GM04503 (cell line): ENCODE measurements at regions not wholly inside any gene's neighbourhood (a gene's known extent, or its start where the extent isn't known, plus 50 kb on each side); places are given as distances from the start of the nearest gene placed in this dataset.

Source experiments
- DNase-seq: peaks from one replicate; pipeline ENCODE4 v3.0.0-alpha.2; 2012; ENCODE audit warnings: low read depth

DNA sequence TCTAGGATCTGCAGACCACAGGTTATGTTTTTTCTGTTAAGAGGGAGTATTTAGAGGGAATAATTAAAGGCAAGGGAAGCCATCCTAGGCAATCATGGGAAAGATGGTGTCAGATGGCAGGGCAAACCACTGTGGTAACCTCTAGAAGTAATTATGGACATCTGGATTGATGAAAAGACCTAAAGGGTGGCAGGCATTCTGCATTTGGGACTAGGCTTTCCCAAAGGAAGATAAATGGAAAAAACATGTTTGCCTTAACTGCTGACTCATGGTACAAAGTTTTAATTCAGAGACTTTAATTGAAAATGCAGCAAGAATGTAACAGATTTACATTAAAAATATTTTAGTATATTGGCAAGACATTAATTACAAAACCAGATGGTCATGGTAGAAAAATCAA is 88.1 kb downstream of the TMEM30B start:
- no peak for DNase-seq

DNA sequence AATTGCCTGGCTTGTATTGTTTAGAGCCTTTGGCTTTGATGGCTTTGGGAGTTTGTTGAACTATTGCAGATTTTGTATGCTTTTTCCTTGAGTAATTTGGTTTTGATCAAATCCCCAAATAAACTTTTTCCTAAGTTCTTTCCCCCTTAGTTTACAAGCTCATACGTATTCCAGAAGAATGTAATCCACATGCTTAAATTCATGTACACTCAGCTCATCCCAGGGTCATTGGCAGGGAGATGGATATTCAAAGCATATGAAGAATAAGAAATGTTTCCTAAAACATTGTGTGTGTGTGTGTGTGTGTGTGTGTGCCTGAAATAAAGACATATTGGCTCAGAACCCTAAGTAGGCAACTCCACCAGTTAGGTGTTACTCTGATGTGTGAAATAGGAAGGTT is 89.4 kb downstream of the TMEM30B start:
- DNase-seq: no peak

DNA sequence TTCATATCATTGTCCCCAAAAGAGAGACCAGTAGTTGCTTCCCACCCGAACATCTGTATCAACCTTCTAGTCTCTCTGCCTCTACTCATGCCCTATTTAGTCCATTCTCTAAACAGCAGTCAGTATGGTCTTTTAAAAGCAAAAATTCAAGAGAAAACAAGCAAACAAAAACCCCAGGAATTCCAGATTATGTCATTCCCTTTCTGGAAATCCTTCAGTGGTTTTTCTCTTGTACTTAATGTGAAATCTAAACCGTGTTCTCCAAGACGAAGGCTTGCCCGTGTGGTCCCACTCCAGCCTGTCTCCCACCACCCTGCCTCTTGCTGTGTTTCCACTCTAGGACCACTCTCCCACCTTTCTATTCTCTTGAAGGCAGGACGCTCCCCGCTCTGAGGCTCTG is 90.8 kb downstream of the TMEM30B start:
- DNase-seq: no peak

DNA sequence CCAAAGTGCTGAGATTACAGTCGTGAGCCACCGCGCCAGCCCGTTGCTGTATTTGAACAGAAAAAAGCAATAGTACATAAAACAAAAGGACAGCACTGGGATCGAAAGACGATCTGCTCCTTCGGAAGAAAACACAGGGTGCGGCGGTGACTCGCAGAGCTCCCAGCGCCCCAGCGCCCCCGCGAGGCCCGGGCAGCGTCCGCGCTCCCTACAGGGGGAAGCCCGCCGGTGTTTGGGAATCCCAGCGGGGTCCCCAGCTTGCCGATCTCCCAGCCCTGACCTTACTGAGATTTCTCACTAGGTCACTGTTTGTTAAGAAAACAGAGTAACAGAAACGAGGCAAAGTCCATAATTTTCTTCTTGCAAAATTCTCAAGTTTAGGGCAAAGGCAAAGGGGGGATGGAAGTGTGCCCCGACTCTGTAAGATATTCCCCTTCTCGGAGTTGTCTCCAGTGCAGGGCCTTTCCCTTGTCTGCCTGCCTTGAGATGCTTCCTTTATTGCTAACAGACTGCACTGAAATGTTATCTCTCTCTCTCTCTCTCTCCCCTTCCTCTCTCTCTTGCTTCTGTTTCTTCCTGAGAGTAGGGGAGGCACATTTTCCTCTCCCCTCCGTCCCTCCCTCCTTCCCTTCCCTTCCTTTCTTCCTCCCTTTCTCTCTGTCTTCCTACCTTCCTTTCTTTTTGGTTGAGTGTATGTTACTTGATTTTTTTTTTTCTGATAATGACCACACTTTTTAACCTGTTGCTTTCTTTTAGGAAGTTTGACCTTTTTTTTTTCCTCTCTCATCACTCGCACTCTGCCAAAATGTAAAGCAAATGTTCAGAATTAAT is 91.9 kb downstream of the TMEM30B start:
- DNase-seq: no peak

DNA sequence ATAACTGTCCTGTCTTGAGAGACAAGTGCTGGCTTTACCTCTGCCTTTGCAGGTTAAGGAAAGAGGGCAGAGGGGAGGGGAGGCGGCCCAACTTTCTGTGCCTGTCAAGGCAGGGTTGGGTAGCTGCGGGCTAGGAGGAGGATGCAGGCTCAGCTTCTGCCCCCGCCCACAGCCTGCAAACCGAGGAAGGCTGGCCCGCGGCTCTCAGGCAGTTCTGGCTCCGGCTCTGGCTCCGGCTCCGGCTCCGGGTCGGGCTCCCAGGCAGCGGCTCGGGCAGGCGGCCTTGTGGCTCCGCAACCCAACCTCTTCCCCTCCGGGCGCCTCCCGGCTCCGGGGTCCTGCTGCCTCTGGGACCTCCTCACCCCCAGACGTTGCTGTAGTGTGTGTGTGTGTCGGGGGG is 92.9 kb downstream of the TMEM30B start:
- no peak for DNase-seq

DNA sequence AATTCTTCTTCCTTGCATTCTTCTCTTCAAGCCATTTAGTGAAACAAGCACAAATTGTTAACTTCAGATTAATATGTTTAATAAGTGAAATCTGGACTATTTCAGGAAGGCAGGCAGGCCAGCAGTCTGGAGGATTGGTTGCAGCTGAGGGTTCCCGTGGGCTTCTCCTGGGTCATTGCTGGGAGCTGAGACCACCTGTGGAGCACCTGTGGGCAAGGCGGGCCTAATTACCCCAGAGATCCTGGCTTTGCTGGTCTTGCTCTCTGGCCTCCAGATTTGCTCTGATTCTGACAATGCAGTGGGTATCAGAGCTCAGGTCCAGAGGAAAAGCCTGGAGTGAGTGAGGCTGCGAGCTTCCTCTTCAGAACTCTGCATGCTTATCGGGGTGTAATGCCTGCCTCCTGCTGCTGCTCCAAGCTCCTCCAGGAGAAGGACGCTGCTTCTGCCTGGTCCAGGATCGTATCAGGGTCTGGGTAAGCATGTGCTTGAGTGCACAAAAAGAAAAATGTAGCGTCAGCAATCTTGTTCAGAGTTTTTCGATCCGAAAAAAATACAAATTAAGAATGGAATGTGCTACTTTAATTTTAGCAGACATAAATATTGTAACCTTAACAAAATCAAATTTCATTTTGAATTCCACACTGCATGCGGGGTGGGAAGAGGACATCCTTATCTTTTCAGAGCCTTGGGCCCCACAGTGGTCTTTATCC is 93.8 kb downstream of the TMEM30B start:
- no peak for DNase-seq

DNA sequence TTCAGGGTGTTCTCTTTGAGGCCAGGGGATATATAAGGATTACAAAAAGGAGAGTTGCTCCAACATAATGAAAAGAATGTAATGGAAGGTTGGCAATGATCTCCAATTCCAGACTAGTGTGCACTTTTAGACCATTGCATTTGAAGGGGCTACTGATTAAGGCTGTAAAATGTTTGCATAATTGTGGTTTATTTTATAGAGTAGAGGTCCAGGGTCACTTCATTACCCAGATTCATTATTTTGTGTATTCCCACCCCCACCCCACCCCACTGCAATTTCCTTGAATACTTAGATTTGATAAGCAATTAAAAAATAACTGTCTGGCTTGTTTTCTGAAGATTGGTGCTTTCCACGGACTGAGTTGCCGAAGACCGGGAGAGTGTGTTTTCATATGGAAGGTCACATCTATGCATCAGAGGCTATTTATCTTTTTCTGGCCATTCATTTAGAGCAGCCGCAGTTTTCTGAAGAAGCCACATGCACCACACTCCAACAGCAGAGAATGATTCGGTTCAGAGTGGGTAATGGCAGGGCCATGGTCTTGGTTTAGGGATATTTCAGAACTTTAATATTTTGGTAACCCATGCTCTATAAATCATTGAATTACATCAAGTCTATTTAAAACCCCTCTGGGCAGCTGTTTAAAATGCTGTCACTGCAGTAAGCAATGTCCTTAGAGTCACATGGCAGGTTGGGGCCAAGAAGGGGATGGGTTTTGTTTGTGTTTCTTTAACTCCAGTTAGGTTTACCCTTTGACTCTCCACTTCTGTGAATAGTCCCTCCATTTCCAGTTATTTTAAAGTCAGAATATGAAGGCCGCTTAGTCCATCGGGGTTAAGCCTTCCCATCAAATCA is 94.6 kb downstream of the TMEM30B start:
- DNase-seq: no peak

DNA sequence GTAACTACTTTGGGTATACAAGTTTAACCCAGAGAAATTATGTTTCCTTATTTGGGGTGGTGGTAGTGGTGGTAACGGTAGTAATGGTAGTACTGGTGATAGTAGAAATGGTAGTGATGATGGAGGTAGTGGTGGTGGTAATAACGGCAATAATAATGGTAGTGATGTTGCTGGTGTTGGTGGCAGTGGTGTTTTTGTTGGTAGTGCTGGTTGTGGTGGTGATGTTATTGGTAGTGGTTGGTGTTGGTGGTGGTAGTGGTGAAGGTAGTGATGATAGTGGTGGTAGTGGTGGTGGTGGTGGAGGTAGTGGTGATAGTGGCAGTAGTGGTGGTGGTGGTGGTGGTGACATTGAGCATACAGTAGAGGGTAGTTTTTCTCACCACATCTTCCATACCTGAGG is 95.6 kb downstream of the TMEM30B start:
- no peak for DNase-seq

DNA sequence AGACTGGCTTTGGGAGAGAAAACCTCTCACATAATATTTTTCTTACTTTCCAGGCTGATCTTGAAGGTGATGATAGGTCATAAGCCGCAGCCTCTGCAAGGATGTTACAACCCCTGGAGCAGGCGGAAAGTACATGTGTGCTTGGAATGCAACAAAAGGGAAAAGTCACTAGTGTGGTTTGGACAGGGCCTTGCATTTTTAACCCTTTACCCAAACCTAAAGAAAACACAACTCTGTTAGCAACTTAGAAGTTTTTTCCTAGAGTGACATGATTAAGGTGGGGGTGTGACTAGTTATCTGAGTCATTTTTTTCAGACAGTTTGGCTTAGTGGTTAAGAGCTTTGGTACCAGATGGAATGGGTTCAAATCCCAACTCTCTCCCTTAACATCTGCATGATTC is 97.0 kb downstream of the TMEM30B start:
- DNase-seq: peak; percentile 92

DNA sequence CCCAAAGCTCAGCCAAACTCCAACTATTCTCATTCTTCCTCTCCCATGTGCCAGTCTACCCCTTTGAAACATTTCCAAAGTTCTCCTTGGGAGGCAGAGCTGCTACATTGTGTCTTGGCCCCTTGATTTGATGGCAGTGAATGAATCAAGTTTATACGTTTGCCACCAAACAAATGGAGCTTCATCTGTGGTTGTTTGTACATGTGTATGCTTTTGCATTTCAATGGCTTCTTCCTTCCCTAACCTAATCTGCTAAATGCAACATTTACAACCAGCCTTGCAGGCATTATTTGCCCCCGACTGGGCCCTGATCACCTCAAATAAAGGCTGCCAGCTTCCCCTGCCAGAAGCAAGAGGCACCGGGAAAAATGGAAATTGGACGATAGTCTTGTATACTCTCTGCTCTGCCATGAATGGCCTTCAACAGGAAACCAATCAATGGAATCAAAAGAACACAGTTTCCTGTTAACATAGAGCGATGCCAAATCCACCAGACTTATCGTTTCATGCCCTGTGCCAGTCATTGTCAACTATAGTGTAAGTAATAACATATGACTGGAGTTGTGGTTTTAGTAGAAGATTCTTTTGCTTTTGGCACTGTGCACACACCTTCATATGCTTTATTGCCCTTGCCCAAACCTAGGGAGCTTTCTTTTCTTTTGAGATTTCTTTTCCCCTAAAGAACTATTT is 97.8 kb downstream of the TMEM30B start:
- no peak for DNase-seq

DNA sequence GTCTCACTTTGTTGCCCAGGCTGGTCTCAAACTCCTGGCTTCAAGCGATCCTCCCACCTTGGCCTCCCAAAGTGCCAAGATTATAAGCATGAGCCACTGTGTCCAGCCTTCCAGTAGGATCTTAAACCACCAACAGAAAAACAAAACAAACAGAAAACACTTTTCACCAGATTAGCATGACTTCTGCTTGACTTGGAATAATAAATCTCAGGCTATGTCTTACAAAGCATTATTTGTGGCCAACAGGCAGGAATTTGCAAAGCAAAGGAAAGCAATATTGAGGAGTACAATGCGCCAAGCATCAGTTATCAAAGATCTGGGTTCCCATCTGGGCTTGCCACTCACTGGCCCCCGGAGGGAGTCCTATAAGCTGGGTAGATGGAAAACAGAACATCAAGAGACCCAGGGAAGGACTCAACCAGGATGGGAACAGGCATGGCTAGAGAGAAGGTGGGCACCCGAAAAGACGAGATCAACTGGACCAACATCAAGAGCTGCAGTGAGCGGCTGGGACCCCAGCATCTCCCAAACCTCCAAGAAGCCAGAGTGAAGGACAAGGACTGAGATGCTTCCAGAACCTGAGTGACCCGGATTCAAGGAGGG is 101.2 kb downstream of the TMEM30B start:
- DNase-seq: peak; percentile 39

DNA sequence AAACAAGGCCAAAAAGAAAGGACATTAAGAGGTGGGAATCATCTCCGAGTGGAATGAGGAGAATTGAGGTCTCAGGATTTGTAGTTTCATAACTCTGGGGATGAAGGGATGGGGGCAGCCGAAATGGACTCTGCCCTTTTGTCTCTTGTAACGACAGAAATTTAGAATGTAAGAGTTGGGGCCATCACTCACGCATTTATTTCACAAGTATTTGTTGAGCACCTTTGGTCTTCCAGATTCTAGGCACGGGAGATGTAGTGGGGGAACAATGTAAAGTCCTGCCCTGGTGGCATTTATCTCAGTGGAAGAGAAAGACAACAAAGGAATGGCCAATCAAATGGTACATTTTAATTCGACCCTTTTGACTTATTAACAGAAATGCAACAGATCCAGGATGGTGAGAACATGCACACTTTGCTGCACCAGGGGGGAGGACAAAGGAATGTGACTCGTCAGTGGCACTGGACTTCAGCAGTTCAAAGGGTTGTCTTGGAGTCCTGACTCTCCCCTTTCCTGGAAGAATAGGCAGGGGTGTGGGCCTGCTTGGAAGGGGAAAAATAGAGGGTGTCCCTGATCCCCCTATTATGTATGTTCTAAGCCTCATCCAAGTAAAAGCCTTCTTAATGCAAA is 102.0 kb downstream of the TMEM30B start:
- DNase-seq: no peak

DNA sequence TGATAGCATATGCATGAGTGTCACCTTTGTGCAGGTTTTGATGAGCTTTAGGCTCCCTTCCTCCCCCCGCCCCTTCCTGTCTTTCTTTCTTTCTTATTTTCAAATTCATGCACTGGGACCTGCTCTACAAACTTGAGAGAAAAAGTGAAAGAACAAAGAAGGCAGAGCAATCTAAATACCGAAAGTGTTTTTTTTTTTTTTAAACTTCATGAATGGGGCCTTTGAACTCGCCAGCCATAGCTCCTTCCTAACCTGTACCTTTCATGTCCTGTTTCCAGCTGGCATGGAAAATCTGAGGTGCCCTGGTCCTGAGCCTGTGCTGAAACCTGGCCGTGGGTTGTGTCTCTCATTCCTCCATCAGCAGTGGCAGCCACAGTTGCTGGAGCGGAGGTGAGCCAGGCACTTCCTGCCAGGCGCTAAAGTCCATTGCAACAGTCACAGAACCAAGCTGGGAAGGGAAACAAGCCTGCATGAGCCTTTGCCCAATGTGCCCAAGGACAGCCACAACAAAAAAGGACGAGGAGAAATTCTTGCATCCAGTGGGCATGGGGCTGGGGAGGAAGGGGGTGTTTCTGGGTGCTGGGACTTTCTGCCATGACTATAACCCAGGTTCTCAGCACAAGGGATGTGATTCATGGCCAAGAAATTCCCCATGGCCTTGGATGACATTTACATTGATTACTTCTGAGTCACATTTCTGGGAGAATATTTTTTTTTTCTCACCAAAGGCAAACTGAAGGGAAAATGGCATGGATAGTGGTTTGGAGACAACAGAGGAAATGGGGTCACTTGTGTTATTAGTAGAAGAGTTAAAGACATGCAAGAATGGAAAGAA is 102.7 kb downstream of the TMEM30B start:
- DNase-seq: peak; percentile 95

DNA sequence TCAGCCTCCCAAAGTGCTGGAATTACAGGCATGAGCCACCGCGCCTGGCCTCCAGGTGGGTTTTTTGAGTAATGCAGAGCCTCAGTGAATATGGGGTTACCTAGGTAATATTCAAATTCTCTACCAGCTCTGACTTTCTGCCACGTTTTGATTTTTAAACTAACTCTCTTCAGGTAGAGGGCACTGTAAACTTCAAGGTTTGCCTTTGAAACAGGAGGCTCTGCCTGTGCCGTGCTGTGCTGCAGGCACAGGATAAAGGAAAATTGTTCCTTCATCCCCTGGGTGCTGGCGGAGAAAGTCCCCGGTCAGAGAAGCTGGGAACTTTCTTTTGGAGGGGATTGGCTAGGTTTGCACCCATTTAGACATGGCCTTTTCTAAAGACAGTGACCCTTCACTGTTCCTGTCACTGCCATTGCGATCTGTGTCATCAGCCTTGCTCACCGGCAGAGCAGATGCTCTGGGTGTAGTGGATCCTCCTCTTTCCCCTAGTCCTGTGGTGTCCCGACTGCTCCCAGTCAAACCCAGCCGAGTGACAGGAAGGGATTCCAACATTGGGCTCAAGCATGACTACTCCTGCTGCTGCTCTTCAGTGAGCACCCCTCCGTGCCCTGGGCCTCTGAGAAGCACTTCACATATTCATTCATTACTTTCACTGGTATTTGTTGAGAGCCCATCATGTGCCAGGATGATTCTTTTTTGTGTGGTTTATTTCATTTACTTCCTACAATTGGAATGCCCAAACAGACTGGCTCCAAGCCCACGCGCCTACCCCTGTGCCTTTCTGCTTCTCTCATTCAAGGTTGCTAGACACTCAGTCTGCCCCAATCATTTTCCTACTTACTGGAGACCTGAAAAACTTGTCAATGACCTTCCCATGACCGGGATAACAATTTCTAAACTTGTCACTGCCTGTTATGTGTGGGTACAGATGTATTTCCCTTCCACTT is 103.6 kb downstream of the TMEM30B start:
- no peak for DNase-seq

DNA sequence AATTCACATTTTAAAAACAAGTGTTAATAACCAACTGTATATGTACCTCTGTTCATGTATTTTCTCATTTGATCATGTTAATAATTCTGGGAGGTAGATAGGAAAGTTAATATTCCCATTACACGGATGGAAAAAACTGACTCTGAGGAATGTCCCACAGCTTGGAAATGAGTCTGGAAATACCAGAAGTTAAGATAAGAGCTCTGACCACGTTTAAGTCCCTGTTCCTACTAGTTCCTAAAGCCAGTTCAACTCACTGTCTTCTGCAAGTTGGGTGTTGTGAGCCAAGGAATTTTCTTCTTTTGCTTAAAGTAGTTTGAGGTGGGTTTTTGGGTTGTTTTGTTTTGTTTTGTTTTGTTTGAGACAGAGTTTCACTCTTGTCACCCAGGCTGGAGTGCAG is 104.5 kb downstream of the TMEM30B start:
- no peak for DNase-seq

DNA sequence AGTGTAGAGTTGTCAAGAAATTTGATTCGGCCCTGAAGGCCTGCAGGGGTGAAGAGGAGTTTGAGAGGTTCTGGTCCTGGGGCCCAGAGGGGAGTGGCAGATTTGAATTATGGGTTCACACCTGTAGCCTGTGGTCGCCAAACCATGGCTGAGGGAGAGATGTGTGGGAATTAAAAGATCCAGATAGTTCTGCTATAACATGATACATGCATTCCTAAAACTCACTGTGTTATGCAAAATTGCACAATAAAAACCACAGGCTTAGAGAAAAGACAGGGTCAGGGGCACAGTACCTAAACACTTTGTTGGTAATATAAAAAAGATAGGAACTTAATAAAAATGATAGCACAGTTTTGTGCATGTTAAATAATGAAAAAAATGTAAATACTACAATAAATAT is 106.2 kb downstream of the TMEM30B start:
- no peak for DNase-seq

DNA sequence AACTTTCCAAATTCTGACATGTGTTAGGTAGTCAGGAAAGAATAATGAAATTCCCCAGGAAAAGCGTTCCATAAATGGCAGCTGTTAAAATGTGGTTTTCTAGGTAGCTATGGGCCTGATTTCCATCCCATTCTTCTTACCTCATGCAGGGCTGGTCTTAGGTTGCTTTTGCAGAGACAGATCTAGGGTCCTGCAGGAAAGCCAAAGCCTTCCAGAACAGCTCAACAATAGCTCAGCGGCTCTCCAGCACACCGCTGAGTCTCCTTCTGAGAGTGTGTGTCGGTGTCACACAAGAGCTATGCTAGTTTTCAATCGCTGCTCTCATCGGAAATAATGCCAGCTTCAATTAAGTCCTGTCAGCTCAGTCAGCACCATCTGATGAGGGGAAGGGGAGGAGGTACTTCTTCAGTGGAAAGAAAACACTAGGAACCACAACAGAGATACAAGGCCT is 106.7 kb downstream of the TMEM30B start:
- DNase-seq: no peak

DNA sequence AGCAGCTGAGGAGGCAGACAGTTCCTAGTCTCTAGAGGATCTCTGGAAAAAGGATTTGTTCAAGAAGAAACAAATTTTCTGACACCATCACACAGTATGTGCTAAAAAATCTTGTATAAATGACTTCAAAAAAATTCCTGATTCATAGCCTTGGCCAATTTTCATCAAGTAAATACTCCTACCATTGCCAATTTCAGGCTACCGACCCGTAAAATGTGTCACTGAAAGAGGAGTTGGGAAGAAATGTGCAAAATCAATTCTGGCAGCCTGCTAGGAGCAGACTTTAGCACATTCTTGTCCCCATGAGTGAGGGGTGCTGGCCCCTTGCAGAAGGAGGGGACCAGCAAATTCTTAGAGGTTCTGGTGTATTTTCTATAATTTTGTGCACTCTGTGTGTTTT is 109.4 kb downstream of the TMEM30B start:
- no peak for DNase-seq

DNA sequence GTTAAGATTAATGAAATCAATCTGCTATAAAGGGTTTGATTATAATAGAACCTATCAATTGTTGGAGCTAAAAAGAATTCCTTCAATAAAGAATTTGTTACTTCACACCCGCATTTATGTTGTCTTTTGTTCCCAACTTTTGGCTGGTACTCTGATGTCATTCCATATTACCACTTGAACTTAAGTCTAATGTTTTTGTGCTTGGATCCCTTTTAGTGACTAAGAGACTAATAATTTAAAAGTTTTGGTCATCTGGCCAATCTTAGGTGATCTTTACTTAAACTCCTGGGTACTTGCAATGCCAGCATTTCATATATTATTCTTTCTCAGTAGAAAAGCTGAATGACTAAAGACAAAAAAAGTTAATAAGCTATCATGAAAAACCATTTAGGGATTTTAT is 113.0 kb downstream of the TMEM30B start:
- DNase-seq: no peak
